ENCODE measurements at regions not wholly inside any gene's neighbourhood (a gene's known extent, or its start where the extent isn't known, plus 50 kb on each side); places are given as distances from the start of the nearest gene placed in this dataset.
A peak's percentile ranks its signal among the peaks of the same experiment; 100 is the strongest.

- H3K36me3 ChIP-seq (ENCODE audit: control insufficient read depth in 3 of 3, insufficient read depth in 3 of 3, low read length in 3 of 3): no peaks in the 10 kb centered on the region
- no peak overlapping the region for H3K9ac ChIP-seq (ENCODE audit: low read depth in 1 of 3, low read length in 3 of 3)
- no peaks in the 10 kb centered on the region for H3K27me3 ChIP-seq (ENCODE audit: control insufficient read depth in 3 of 3, insufficient read depth in 3 of 3, low read length in 3 of 3)
- H3K4me1 ChIP-seq (ENCODE audit: control insufficient read depth in 3 of 3, insufficient read depth in 3 of 3, low read length in 3 of 3): no peaks in the 10 kb centered on the region
- H3K27ac ChIP-seq (ENCODE audit: low read depth, low read length): no peak overlapping the region
- no peaks in the 10 kb centered on the region for H3K9me3 ChIP-seq (ENCODE audit: control insufficient read depth in 3 of 3, low read length in 3 of 3)
- H3K4me3 ChIP-seq (ENCODE audit: low read length in 3 of 3): no peak overlapping the region
Observed at GRCh38 chrX:39464253-39464652, 633.5 kb downstream of the BCOR start.

GRCh38 chrX:39465467-39465866 lies 632.3 kb downstream of the BCOR start:
- H3K4me1 ChIP-seq (ENCODE audit: control insufficient read depth in 3 of 3, insufficient read depth in 3 of 3, low read length in 3 of 3): no peaks in the 10 kb centered on the region
- no peaks in the 10 kb centered on the region for H3K9me3 ChIP-seq (ENCODE audit: control insufficient read depth in 3 of 3, low read length in 3 of 3)
- no peaks in the 10 kb centered on the region for H3K27me3 ChIP-seq (ENCODE audit: control insufficient read depth in 3 of 3, insufficient read depth in 3 of 3, low read length in 3 of 3)
- no peak overlapping the region for H3K4me3 ChIP-seq (ENCODE audit: low read length in 3 of 3)
- no peak overlapping the region for H3K27ac ChIP-seq (ENCODE audit: low read depth, low read length)
- H3K36me3 ChIP-seq (ENCODE audit: control insufficient read depth in 3 of 3, insufficient read depth in 3 of 3, low read length in 3 of 3): no peaks in the 10 kb centered on the region
- no peak overlapping the region for H3K9ac ChIP-seq (ENCODE audit: low read depth in 1 of 3, low read length in 3 of 3)

- Histone ChIP-seq H3K4me3 (ENCODE audit: low read length in 3 of 3) (no peak overlapping the region), H3K36me3 (ENCODE audit: control insufficient read depth in 3 of 3, insufficient read depth in 3 of 3, low read length in 3 of 3) (no peaks in the 10 kb centered on the region), H3K27ac (ENCODE audit: low read depth, low read length) (no peak overlapping the region), H3K27me3 (ENCODE audit: control insufficient read depth in 3 of 3, insufficient read depth in 3 of 3, low read length in 3 of 3) (no peaks in the 10 kb centered on the region), H3K9me3 (ENCODE audit: control insufficient read depth in 3 of 3, low read length in 3 of 3) (no peaks in the 10 kb centered on the region), H3K9ac (ENCODE audit: low read depth in 1 of 3, low read length in 3 of 3) (no peak overlapping the region), H3K4me1 (ENCODE audit: control insufficient read depth in 3 of 3, insufficient read depth in 3 of 3, low read length in 3 of 3) (no peaks in the 10 kb centered on the region)
Observed at GRCh38 chrX:39465906-39466305, 631.9 kb downstream of the BCOR start.

- Histone ChIP-seq H3K9ac (ENCODE audit: low read depth in 1 of 3, low read length in 3 of 3) (no peak overlapping the region), H3K36me3 (ENCODE audit: control insufficient read depth in 3 of 3, insufficient read depth in 3 of 3, low read length in 3 of 3) (no peaks in the 10 kb centered on the region), H3K4me3 (ENCODE audit: low read length in 3 of 3) (no peak overlapping the region), H3K9me3 (ENCODE audit: control insufficient read depth in 3 of 3, low read length in 3 of 3) (no peaks in the 10 kb centered on the region), H3K27ac (ENCODE audit: low read depth, low read length) (no peak overlapping the region), H3K27me3 (ENCODE audit: control insufficient read depth in 3 of 3, insufficient read depth in 3 of 3, low read length in 3 of 3) (no peaks in the 10 kb centered on the region), H3K4me1 (ENCODE audit: control insufficient read depth in 3 of 3, insufficient read depth in 3 of 3, low read length in 3 of 3) (no peaks in the 10 kb centered on the region)
Observed at GRCh38 chrX:39469126-39469525, 628.6 kb downstream of the BCOR start.

GRCh38 chrX:39470588-39471407 lies 627.0 kb downstream of the BCOR start:
- Histone ChIP-seq H3K27ac (ENCODE audit: low read depth, low read length) (no peak overlapping the region), H3K9ac (ENCODE audit: low read depth in 1 of 3, low read length in 3 of 3) (no peak overlapping the region)

DNA sequence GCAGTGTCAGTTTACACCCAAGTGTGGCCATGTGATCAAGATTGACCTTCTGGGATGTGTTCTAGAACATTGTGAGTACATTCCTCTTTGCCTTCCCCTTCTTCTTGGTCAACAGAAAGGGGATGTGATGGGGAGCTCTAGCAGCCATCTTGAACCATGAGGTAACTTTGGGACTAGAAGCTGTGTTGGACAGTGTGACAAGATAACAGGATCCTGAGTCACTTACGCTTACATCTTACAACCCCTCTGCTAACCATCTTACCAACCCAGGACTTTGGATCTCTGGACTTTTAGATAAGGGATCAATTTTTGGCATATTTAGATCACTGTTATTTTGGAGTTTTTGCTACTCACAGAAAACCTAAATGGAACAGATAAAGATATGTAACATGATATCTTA lies 625.6 kb downstream of the BCOR start:
- no peak overlapping the region for H3K27ac ChIP-seq (ENCODE audit: low read depth, low read length)
- H3K4me1 ChIP-seq (ENCODE audit: control insufficient read depth in 3 of 3, insufficient read depth in 3 of 3, low read length in 3 of 3): peaks cover 0 to 6% (median 2%) of the 10 kb centered on the region in 3 donors
- H3K36me3 ChIP-seq (ENCODE audit: control insufficient read depth in 3 of 3, insufficient read depth in 3 of 3, low read length in 3 of 3): no peaks in the 10 kb centered on the region
- H3K4me3 ChIP-seq (ENCODE audit: low read length in 3 of 3): no peak overlapping the region
- H3K27me3 ChIP-seq (ENCODE audit: control insufficient read depth in 3 of 3, insufficient read depth in 3 of 3, low read length in 3 of 3): no peaks in the 10 kb centered on the region
- H3K9me3 ChIP-seq (ENCODE audit: control insufficient read depth in 3 of 3, low read length in 3 of 3): no peaks in the 10 kb centered on the region
- H3K9ac ChIP-seq (ENCODE audit: low read depth in 1 of 3, low read length in 3 of 3): no peak overlapping the region

More at GRCh38 chrX:39470588-39471407, 627.0 kb downstream of the BCOR start:
- Histone ChIP-seq H3K4me3 (ENCODE audit: low read length in 3 of 3) (no peak overlapping the region), H3K9me3 (ENCODE audit: control insufficient read depth in 3 of 3, low read length in 3 of 3) (no peaks in the 10 kb centered on the region), H3K27me3 (ENCODE audit: control insufficient read depth in 3 of 3, insufficient read depth in 3 of 3, low read length in 3 of 3) (no peaks in the 10 kb centered on the region), H3K36me3 (ENCODE audit: control insufficient read depth in 3 of 3, insufficient read depth in 3 of 3, low read length in 3 of 3) (no peaks in the 10 kb centered on the region), H3K4me1 (ENCODE audit: control insufficient read depth in 3 of 3, insufficient read depth in 3 of 3, low read length in 3 of 3) (peaks cover 0 to 3% (median 0%) of the 10 kb centered on the region in 3 donors)

DNA sequence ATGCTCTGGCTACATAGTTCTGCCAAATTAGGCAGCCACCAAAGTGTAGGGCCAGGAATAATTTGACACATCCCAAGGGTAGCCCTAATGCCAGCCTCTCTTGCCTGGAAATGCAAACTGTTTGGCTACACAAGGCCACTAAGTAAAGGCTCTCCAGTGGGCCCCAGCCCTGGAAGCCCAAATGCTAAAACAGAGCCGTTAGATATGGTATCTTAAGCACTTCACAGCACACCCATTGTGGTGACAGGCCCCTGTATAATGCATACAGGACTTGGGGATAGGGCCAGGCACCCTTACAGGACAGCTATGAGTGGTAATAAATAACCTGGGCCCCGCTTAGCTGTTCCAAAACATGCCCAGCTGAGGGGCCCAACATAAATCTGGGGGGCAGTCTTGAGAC lies 623.9 kb downstream of the BCOR start:
- H3K9me3 ChIP-seq (ENCODE audit: control insufficient read depth in 3 of 3, low read length in 3 of 3): no peaks in the 10 kb centered on the region
- no peak overlapping the region for H3K4me3 ChIP-seq (ENCODE audit: low read length in 3 of 3)
- peaks cover 2 to 6% (median 6%) of the 10 kb centered on the region in 3 donors for H3K4me1 ChIP-seq (ENCODE audit: control insufficient read depth in 3 of 3, insufficient read depth in 3 of 3, low read length in 3 of 3)
- no peak overlapping the region for H3K27ac ChIP-seq (ENCODE audit: low read depth, low read length)
- H3K27me3 ChIP-seq (ENCODE audit: control insufficient read depth in 3 of 3, insufficient read depth in 3 of 3, low read length in 3 of 3): no peaks in the 10 kb centered on the region
- H3K9ac ChIP-seq (ENCODE audit: low read depth in 1 of 3, low read length in 3 of 3): no peak overlapping the region
- no peaks in the 10 kb centered on the region for H3K36me3 ChIP-seq (ENCODE audit: control insufficient read depth in 3 of 3, insufficient read depth in 3 of 3, low read length in 3 of 3)

GRCh38 chrX:39475372-39475771 lies 622.4 kb downstream of the BCOR start:
- Histone ChIP-seq H3K9me3 (ENCODE audit: control insufficient read depth in 3 of 3, low read length in 3 of 3) (no peaks in the 10 kb centered on the region), H3K27me3 (ENCODE audit: control insufficient read depth in 3 of 3, insufficient read depth in 3 of 3, low read length in 3 of 3) (no peaks in the 10 kb centered on the region), H3K9ac (ENCODE audit: low read depth in 1 of 3, low read length in 3 of 3) (no peak overlapping the region), H3K27ac (ENCODE audit: low read depth, low read length) (no peak overlapping the region), H3K4me3 (ENCODE audit: low read length in 3 of 3) (no peak overlapping the region), H3K36me3 (ENCODE audit: control insufficient read depth in 3 of 3, insufficient read depth in 3 of 3, low read length in 3 of 3) (no peaks in the 10 kb centered on the region), H3K4me1 (ENCODE audit: control insufficient read depth in 3 of 3, insufficient read depth in 3 of 3, low read length in 3 of 3) (peaks cover 2 to 6% (median 6%) of the 10 kb centered on the region in 3 donors)

DNA sequence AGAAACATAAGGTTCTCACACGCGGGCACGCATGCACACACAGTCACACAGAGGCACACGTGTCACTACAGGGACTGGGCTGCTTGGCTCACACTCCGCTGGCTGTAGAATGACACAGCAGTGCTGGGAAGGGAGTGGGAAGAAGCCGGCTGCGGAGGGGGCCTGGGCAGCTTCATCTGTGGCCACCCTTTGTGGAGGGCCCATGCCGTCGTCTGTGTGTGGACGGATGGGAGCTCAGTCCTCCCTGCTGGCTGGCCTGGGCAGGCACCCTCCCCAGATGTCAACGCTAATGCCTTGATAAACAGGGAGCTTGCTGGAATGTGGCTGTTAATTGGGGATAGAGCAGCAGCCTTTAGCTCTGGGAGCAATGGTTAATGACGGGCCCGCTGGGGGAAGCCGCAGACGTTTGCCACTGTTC lies 621.1 kb downstream of the BCOR start:
- H3K4me3 ChIP-seq (ENCODE audit: low read length in 3 of 3): no peak overlapping the region
- no peaks in the 10 kb centered on the region for H3K27me3 ChIP-seq (ENCODE audit: control insufficient read depth in 3 of 3, insufficient read depth in 3 of 3, low read length in 3 of 3)
- peaks cover 2 to 6% (median 6%) of the 10 kb centered on the region in 3 donors for H3K4me1 ChIP-seq (ENCODE audit: control insufficient read depth in 3 of 3, insufficient read depth in 3 of 3, low read length in 3 of 3)
- no peak overlapping the region for H3K27ac ChIP-seq (ENCODE audit: low read depth, low read length)
- H3K36me3 ChIP-seq (ENCODE audit: control insufficient read depth in 3 of 3, insufficient read depth in 3 of 3, low read length in 3 of 3): no peaks in the 10 kb centered on the region
- H3K9ac ChIP-seq (ENCODE audit: low read depth in 1 of 3, low read length in 3 of 3): peak overlapping the region in 1 of 3 donors; percentile 8
- H3K9me3 ChIP-seq (ENCODE audit: control insufficient read depth in 3 of 3, low read length in 3 of 3): no peaks in the 10 kb centered on the region

DNA sequence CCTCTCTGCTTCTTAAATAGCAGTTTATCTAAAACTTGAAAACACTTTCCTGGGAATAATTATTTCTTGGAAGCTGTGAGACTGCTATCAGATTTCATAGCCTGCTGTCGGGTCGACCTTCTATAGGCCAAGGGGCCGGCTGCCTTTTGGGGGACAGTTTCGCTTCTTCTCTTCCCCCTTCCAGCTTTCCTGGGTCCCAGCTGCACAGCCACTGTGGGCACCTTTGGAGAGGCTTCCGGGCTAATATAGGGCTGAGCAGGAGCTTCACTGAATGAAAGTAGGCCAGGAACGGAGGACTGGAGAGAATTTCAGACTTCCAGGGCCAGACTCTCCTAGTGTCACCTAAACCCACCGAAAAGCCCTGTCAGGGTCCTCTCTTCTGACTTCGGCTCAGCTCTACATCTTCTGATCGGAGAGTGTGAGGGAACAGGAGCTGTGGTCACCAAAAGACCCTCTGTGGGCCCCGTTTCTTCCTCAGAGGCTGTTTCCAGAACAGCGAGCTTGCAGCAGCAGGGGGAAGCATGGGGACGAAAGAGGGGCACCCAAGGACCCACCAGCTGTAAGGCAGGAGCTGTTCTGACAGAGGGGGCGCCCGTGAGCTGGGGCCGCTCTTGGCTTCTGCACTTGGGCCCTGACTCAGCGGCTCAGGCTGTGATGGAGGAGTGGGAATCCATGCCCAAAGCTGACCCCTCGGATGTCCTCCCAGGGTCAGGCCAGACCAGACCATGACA lies 620.6 kb downstream of the BCOR start:
- no peaks in the 10 kb centered on the region for H3K27me3 ChIP-seq (ENCODE audit: control insufficient read depth in 3 of 3, insufficient read depth in 3 of 3, low read length in 3 of 3)
- peaks cover 2 to 6% (median 6%) of the 10 kb centered on the region in 3 donors for H3K4me1 ChIP-seq (ENCODE audit: control insufficient read depth in 3 of 3, insufficient read depth in 3 of 3, low read length in 3 of 3)
- no peak overlapping the region for H3K9ac ChIP-seq (ENCODE audit: low read depth in 1 of 3, low read length in 3 of 3)
- H3K36me3 ChIP-seq (ENCODE audit: control insufficient read depth in 3 of 3, insufficient read depth in 3 of 3, low read length in 3 of 3): no peaks in the 10 kb centered on the region
- peak overlapping the region; percentile 18 for H3K27ac ChIP-seq (ENCODE audit: low read depth, low read length)
- H3K4me3 ChIP-seq (ENCODE audit: low read length in 3 of 3): no peak overlapping the region
- no peaks in the 10 kb centered on the region for H3K9me3 ChIP-seq (ENCODE audit: control insufficient read depth in 3 of 3, low read length in 3 of 3)

Measured in skeletal muscle tissue (tissue), 3 donors.